ENCODE measurements at regions not wholly inside any gene's neighbourhood (a gene's known extent, or its start where the extent isn't known, plus 50 kb on each side); places are given as distances from the start of the nearest gene placed in this dataset.

GRCh38 chr7:28315565-28316410, 96.5 kb upstream of the CREB5 start:
- ChIA-PET POLR2A (ENCODE audit: unreplicated experiment) (interaction anchor here (0.8 kb wide), 1 partner anchor 233 kb away, joined by 4 read pairs; no protein-coding TSS in a partner anchor), CTCF (interaction anchor here (0.9 kb wide), 1 partner anchor 13 kb away, joined by 3 read pairs; no protein-coding TSS in a partner anchor)
- Histone ChIP-seq H3K4me3 (ENCODE audit: insufficient read depth, low read depth, low read length) (no peak overlapping the region), H2AK9ac (replicated peaks; ENCODE audit: low read depth, low read length, poor library complexity) (no peak overlapping the region), H2AK5ac (ENCODE audit: low read depth, low read length) (no peak overlapping the region), H3K4me1 (ENCODE audit: control insufficient read depth, insufficient read depth, low read length) (peaks cover 7% of the 10 kb centered on the region), H3K23ac (ENCODE audit: low read depth, low read length) (no peak overlapping the region), H3K27me3 (ENCODE audit: control insufficient read depth, insufficient read depth, low read length) (peaks cover 13% of the 10 kb centered on the region; the same call in 1 of the 2 replicates), H2BK120ac (ENCODE audit: low read depth, low read length) (peak overlapping the region; percentile 6; the same call in 1 of the 2 replicates), H4K8ac (ENCODE audit: low read depth in 2 of 2, low read length in 2 of 2) (peak overlapping the region in 1 of 2 experiments; percentile 35; a peak in 2 of 4 replicates), H3K9me3 (ENCODE audit: control insufficient read depth, insufficient read depth, low read length) (no peaks in the 10 kb centered on the region), H4K20me1 (ENCODE audit: insufficient read depth, low read length) (no peaks in the 10 kb centered on the region), H3K27ac (ENCODE audit: insufficient read depth, low read length) (peak overlapping the region; percentile 22; the same call in 1 of the 2 replicates), H2AFZ (replicated peaks; ENCODE audit: low read length, poor library complexity) (peak overlapping the region; percentile 52), H3K4me2 (ENCODE audit: low read depth, low read length) (no peak overlapping the region), H4K91ac (ENCODE audit: insufficient read depth, low read depth, low read length) (no peak overlapping the region), H2BK20ac (ENCODE audit: low read depth, low read length) (peak overlapping the region; percentile 39; the same call in 1 of the 2 replicates), H2BK5ac (ENCODE audit: low read depth, low read length, poor library complexity, severe bottlenecking) (peak overlapping the region; percentile 7), H3K9ac (ENCODE audit: low read depth, low read length) (no peak overlapping the region), H4K5ac (ENCODE audit: low read depth, low read length) (no peak overlapping the region), H3K79me1 (ENCODE audit: low read depth in 1 of 2, low read length in 2 of 2) (no peaks in the 10 kb centered on the region), H3K56ac (ENCODE audit: extremely low read depth, insufficient read depth, low read length) (no peak overlapping the region), H3K4ac (ENCODE audit: low read depth, low read length) (no peak overlapping the region), H3K14ac (replicated peaks; ENCODE audit: low read depth, low read length) (no peak overlapping the region), H3K9me1 (ENCODE audit: insufficient read depth, low read length) (no peaks in the 10 kb centered on the region), H3K18ac (ENCODE audit: low read depth, low read length) (peak overlapping the region; percentile 39), H2BK15ac (ENCODE audit: low read depth, low read length) (no peak overlapping the region), H3K36me3 (ENCODE audit: control insufficient read depth, insufficient read depth, low read length) (no peaks in the 10 kb centered on the region)
- dilution Hi-C loops (cut with HindIII; ENCODE audit: low sequenced_read_pairs, unreplicated experiment), result no loop called here
- TF ChIP-seq MXI1 (IDR thresholded peaks at IDR 0.05; ENCODE audit: borderline replicate concordance, low read depth, low read length) (no peak), RAD21 (IDR thresholded peaks at IDR 0.05; ENCODE audit: low read length) (no peak), BHLHE40 (IDR thresholded peaks at IDR 0.05; ENCODE audit: low read depth, low read length) (peak; percentile 45), POLR2A (IDR thresholded peaks at IDR 0.05; ENCODE audit: low read depth, low read length) (no peak), MAZ (IDR thresholded peaks at IDR 0.05; ENCODE audit: borderline replicate concordance, low read depth, low read length) (no peak)
- BruUV-seq (replicated peaks), result no TSS peak
- intact Hi-C loops (cut with micrococcal nuclease), result no loop called here
- in situ Hi-C loops (cut with MboI; ENCODE audit: low sequenced_read_pairs), result no loop called here
- WGBS, 2 experiments (ENCODE audit: extremely low coverage in 2 of 2, insufficient read length in 1 of 2), result 0% methylated on average over 2 of the region's 16 CpGs; no CpG with 5 or more reads in 1 of the 2 experiments
- peak; percentile 87 for DNase-seq
- peak; percentile 25 for ATAC-seq (ENCODE audit: low read depth)

Data from IMR-90 (cell line).